ENCODE measurements at regions not wholly inside any gene's neighbourhood (a gene's known extent, or its start where the extent isn't known, plus 50 kb on each side); places are given as distances from the start of the nearest gene placed in this dataset.

- Histone ChIP-seq H3K9me3 (ENCODE audit: control insufficient read depth, insufficient read depth, low read depth, low read length) (no peaks in the 10 kb centered on the region), H3K4me3 (ENCODE audit: low read depth, low read length) (no peak overlapping the region), H3K27ac (ENCODE audit: extremely low read depth, low read depth, low read length) (no peak overlapping the region), H3K4me1 (ENCODE audit: control insufficient read depth, insufficient read depth, low read length) (no peaks in the 10 kb centered on the region), H3K36me3 (ENCODE audit: control insufficient read depth in 2 of 2, insufficient read depth in 1 of 2, low read length in 2 of 2) (no peaks in the 10 kb centered on the region)
- ChIA-PET CTCF (no interaction called here), POLR2A (no interaction called here)
- TF ChIP-seq ZNF544 (tag by site-specific recombination; IDR thresholded peaks at IDR 0.05) (no peak), ZNF785 (tag by site-specific recombination; IDR thresholded peaks at IDR 0.05) (no peak), SALL2 (tag by site-specific recombination; IDR thresholded peaks at IDR 0.05; ENCODE audit: borderline replicate concordance) (no peak), ZXDB (tag by site-specific recombination; IDR thresholded peaks at IDR 0.05) (no peak), KLF17 (tag by site-specific recombination; IDR thresholded peaks at IDR 0.05) (no peak), ZNF146 (tag by site-specific recombination; IDR thresholded peaks at IDR 0.05) (no peak), ZNF623 (tag by site-specific recombination; IDR thresholded peaks at IDR 0.05) (no peak), ZFP41 (tag by site-specific recombination; IDR thresholded peaks at IDR 0.05; ENCODE audit: borderline replicate concordance) (no peak), ZSCAN18 (tag by site-specific recombination; IDR thresholded peaks at IDR 0.05) (no peak), ZNF501 (tag by site-specific recombination; IDR thresholded peaks at IDR 0.05) (no peak)
These were observed 69.3 kb upstream of the SYT6 start for GRCh38 chr1:114222920-114223319.

- ChIA-PET CTCF (interaction anchor here (0.7 kb wide), 2 partner anchors 177 to 1582 kb away, joined by 3 read pairs; no protein-coding TSS in a partner anchor), POLR2A (no interaction called here)
- H3K27ac ChIP-seq (ENCODE audit: extremely low read depth, low read depth, low read length) = no peak overlapping the region
- H3K4me1 ChIP-seq (ENCODE audit: control insufficient read depth, insufficient read depth, low read length) = no peaks in the 10 kb centered on the region
- no peaks in the 10 kb centered on the region for H3K9me3 ChIP-seq (ENCODE audit: control insufficient read depth, insufficient read depth, low read depth, low read length)
- no peaks in the 10 kb centered on the region for H3K36me3 ChIP-seq (ENCODE audit: control insufficient read depth in 2 of 2, insufficient read depth in 1 of 2, low read length in 2 of 2)
- TF ChIP-seq ZNF248 (tag by site-specific recombination; IDR thresholded peaks at IDR 0.05) = no peak
- peak; percentile 16; the same call in 1 of the 2 replicates for TF ChIP-seq ZNF654 (tag by site-specific recombination; IDR thresholded peaks at IDR 0.05; ENCODE audit: low read depth)
- TF ChIP-seq ZNF449 (tag by site-specific recombination; IDR thresholded peaks at IDR 0.05) = no peak
- no peak for TF ChIP-seq ZNF623 (tag by site-specific recombination; IDR thresholded peaks at IDR 0.05)
- peak; percentile 52 for TF ChIP-seq CTCF (tag by site-specific recombination; IDR thresholded peaks at IDR 0.05)
- no peak overlapping the region for H3K4me3 ChIP-seq (ENCODE audit: low read depth, low read length)
These were observed 65.7 kb upstream of the SYT6 start for GRCh38 chr1:114219172-114219868.

Data from HEK293 (cell line).